ENCODE measurements at regions not wholly inside any gene's neighbourhood (a gene's known extent, or its start where the extent isn't known, plus 50 kb on each side); places are given as distances from the start of the nearest gene placed in this dataset.

DNA sequence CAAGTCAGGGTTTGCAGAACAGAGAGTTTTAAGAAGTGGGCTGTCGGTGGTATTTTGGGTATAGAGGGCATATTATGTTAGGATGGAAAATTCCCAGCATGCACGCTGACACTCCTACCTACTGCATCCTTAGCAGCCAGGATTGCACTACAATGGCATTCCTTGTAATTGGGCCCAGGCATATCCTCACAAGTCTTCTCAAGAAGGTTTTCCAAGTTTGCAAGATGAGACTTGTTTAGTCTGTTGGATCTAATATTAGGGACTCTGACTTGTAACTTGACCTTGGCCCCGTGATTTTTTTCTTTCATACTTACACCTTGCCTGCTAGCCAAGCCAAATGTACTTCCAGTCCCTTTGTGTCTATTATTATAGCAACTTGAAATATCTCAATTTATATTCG is 335.7 kb upstream of the HTR2A start:
- no peak for DNase-seq
- no peak overlapping the region for H3K27ac Mint-ChIP-seq
- no peak overlapping the region for H3K14ac ChIP-seq (ENCODE audit: insufficient read depth, low read length)
- H4K20me1 ChIP-seq (ENCODE audit: control insufficient read depth, insufficient read depth, insufficient read length): no peaks in the 10 kb centered on the region
- no peaks in the 10 kb centered on the region for H3K4me1 ChIP-seq (ENCODE audit: insufficient read depth, low read length)
- H2BK5ac ChIP-seq (ENCODE audit: insufficient read length, low read length): no peak overlapping the region
- H3K27me3 ChIP-seq (ENCODE audit: insufficient read depth, low read length): no peaks in the 10 kb centered on the region
- no peaks in the 10 kb centered on the region for H3K9me3 ChIP-seq (ENCODE audit: control insufficient read depth, low read depth, low read length)
- H4K5ac ChIP-seq (ENCODE audit: insufficient read length, low read depth, low read length): no peak overlapping the region
- H3K56ac ChIP-seq (ENCODE audit: insufficient read length, low read depth, low read length): no peak overlapping the region
- 0 out of 4 replicates have a peak, but pooled peaks cover 0 to 5% of the 10 kb centered on the region in 2 experiments for H3K4me1 Mint-ChIP-seq
- no peak overlapping the region for H4K91ac ChIP-seq (ENCODE audit: insufficient read length, low read depth, low read length)
- H3K23me2 ChIP-seq (ENCODE audit: insufficient read length, low read depth, low read length, poor library complexity, severe bottlenecking): no peaks in the 10 kb centered on the region
- peaks cover 0 to 9% (median 5%) of the 10 kb centered on the region in 3 experiments; a peak in 5 of 7 replicates for H3K36me3 Mint-ChIP-seq (ENCODE audit: insufficient read depth in 1 of 3, low read depth in 3 of 3)
- H2BK15ac ChIP-seq (ENCODE audit: low read depth, low read length): no peak overlapping the region
- no peak overlapping the region for H3K18ac ChIP-seq (ENCODE audit: insufficient read length, low read depth, low read length)
- no peak overlapping the region for H3K23ac ChIP-seq (ENCODE audit: insufficient read length, low read depth, low read length)
- no peak overlapping the region for H3K4ac ChIP-seq (ENCODE audit: low read depth, low read length)
- no peak overlapping the region for H2BK12ac ChIP-seq (ENCODE audit: insufficient read length, low read depth, low read length)
- no peak overlapping the region for H3K4me3 Mint-ChIP-seq
- H3K79me2 ChIP-seq (ENCODE audit: insufficient read depth, low read length): no peaks in the 10 kb centered on the region
- H2BK20ac ChIP-seq (ENCODE audit: low read depth, low read length, poor library complexity, severe bottlenecking): no peak overlapping the region
- WGBS (ENCODE audit: extremely low coverage, insufficient read length, low lambda C conversion rate): no CpG with 5 or more reads among the region's 4 CpGs
- no peak overlapping the region for H3K9ac ChIP-seq (ENCODE audit: extremely low read depth, insufficient read length, low read length)
- H2BK120ac ChIP-seq (ENCODE audit: low read depth, low read length, poor library complexity, severe bottlenecking): no peak overlapping the region
- TF ChIP-seq, protein P1, sequence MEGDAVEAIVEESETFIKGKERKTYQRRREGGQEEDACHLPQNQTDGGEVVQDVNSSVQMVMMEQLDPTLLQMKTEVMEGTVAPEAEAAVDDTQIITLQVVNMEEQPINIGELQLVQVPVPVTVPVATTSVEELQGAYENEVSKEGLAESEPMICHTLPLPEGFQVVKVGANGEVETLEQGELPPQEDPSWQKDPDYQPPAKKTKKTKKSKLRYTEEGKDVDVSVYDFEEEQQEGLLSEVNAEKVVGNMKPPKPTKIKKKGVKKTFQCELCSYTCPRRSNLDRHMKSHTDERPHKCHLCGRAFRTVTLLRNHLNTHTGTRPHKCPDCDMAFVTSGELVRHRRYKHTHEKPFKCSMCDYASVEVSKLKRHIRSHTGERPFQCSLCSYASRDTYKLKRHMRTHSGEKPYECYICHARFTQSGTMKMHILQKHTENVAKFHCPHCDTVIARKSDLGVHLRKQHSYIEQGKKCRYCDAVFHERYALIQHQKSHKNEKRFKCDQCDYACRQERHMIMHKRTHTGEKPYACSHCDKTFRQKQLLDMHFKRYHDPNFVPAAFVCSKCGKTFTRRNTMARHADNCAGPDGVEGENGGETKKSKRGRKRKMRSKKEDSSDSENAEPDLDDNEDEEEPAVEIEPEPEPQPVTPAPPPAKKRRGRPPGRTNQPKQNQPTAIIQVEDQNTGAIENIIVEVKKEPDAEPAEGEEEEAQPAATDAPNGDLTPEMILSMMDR (conservative IDR thresholded peaks at IDR 0.05): no peak
- H3K4me2 ChIP-seq (ENCODE audit: insufficient read depth, insufficient read length, low read length): no peak overlapping the region
- H4K8ac ChIP-seq (replicated peaks; ENCODE audit: insufficient read length, low read depth, low read length): no peak overlapping the region
- no peaks in the 10 kb centered on the region for H3K79me1 ChIP-seq (ENCODE audit: insufficient read depth, low read depth, low read length, poor library complexity, severe bottlenecking)
- no peak overlapping the region for H2AK5ac ChIP-seq (ENCODE audit: insufficient read length, low read length)
- H3T11ph ChIP-seq (ENCODE audit: low read length): no peak overlapping the region
- no peak overlapping the region for H3K27ac ChIP-seq (ENCODE audit: insufficient read length, low read depth, low read length)
- H3K27me3 Mint-ChIP-seq (ENCODE audit: low read depth): no peaks in the 10 kb centered on the region
- H2AFZ ChIP-seq (ENCODE audit: low read length): no peak overlapping the region
- peaks cover 12 to 21% of the 10 kb centered on the region in 2 experiments for H3K9me3 Mint-ChIP-seq

Measured in H9 (cell line).